Gastrocnemius medialis (tissue), 4 donors: ENCODE measurements at regions not wholly inside any gene's neighbourhood (a gene's known extent, or its start where the extent isn't known, plus 50 kb on each side); places are given as distances from the start of the nearest gene placed in this dataset.

Experiments used
- ATAC-seq, 2 donors: fragments of 150-250 bp; one replicate each; pipeline ENCODE4 v1.9.1; 2016
- DNase-seq, 2 donors: peaks; one replicate each; pipeline ENCODE4 v3.0.0-alpha.2; 2019
- H3K27ac ChIP-seq, 4 donors: fragments of 200-600 bp; sonication (generic); 1 replicate in 1 of 4; 2 replicates in 3 of 4; pipeline ENCODE4 v1.5.1; 2016 to 2018; ENCODE audit warnings: mild to moderate bottlenecking in 2 of 4, moderate library complexity in 1 of 4
- H3K27me3 ChIP-seq, 3 donors: fragments of 200-600 bp; sonication (generic) in 2 of 3; 1 replicate in 1 of 3; 2 replicates in 2 of 3; pipeline versions ENCODE4 v1.5.1 to v1.6.0; 2016 to 2019; ENCODE audit warnings: mild to moderate bottlenecking in 1 of 3, moderate library complexity in 1 of 3
- H3K36me3 ChIP-seq, 2 donors: fragments of 200-600 bp; sonication (generic) in 1 of 2; one replicate each; pipeline ENCODE4 v1.5.1; 2017 to 2018
- H3K4me1 ChIP-seq, 2 donors: fragments of 200-600 bp; sonication (generic) in 1 of 2; one replicate each; pipeline ENCODE4 v1.5.1; 2016 to 2017; ENCODE audit warnings: mild to moderate bottlenecking in 2 of 2
- H3K4me3 ChIP-seq, 4 donors: fragments of 200-600 bp; sonication (generic) in 3 of 4; 1 replicate in 1 of 4; 2 replicates in 3 of 4; pipeline ENCODE4 v1.5.1; 2016 to 2019; ENCODE audit warnings: mild to moderate bottlenecking in 2 of 4
- H3K9me3 ChIP-seq, 3 donors: fragments of 200-600 bp; sonication (generic) in 2 of 3; 1 replicate in 1 of 3; 2 replicates in 2 of 3; pipeline ENCODE4 v1.5.1; 2016 to 2019
- CTCF ChIP-seq, 5 experiments: fragments of 450-650 bp in 3 of 5; fragments of 200-600 bp in 2 of 5; sonication (generic) in 2 of 5; IDR thresholded peaks in 4 of 5; conservative IDR thresholded peaks in 1 of 5; 1 replicate in 4 of 5; 2 replicates in 1 of 5; pipeline ENCODE4 v1.5.1; 2016 to 2019; ENCODE audit warnings: antibody characterized with exemption in 5 of 5, mild to moderate bottlenecking in 3 of 5, moderate library complexity in 3 of 5
- POLR2A ChIP-seq, 2 donors: fragments of 450-650 bp; IDR thresholded peaks; one replicate each; pipeline ENCODE4 v1.6.1; 2017; ENCODE audit warnings: antibody characterized with exemption in 2 of 2, mild to moderate bottlenecking in 2 of 2, moderate library complexity in 2 of 2
- in situ Hi-C, 4 donors: fragments of 200-750 bp; cut with MboI; loops; one replicate each; pipeline versions ENCODE4 v1.15.0 to v1.8.0; 2017; ENCODE audit warnings: low sequenced_read_pairs in 4 of 4
- intact Hi-C: fragments of 100-400 bp; cut with DNase I; formaldehyde crosslinking; loops from one replicate; pipeline ENCODE4 v1.15.1; 2023; ENCODE audit warnings: low total_unique reads

DNA sequence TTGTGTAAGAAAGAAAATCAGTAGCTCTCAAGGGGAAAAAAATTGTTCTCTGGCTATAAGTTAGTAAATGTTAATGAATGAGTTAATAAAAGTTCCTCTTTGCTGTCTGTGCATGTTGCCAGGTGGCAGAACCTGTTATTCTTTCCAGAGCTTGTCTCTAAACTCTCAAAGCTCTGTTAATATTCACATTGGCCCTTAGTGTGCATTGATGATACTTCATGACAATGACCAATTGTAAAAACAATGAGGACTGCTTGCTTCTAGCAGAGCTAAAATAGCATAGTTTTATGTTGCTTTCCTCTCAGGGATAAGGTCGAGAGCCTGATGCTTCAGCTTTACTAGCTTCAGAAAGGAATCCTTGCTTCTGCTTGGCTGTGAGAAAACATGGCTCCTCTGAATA, 91.5 kb downstream of the RAD51AP2 start:
- Histone ChIP-seq H3K4me1 (no peaks in the 10 kb centered on the region), H3K27ac (no peak overlapping the region), H3K27me3 (no peaks in the 10 kb centered on the region), H3K4me3 (no peak overlapping the region), H3K9me3 (no peaks in the 10 kb centered on the region), H3K36me3 (no peaks in the 10 kb centered on the region)
- in situ Hi-C loops (no loop called here), intact Hi-C loops (no loop called here)
- DNase-seq (no peak), ATAC-seq (no peak)
- TF ChIP-seq CTCF (IDR thresholded peaks at IDR 0.05 in 4 of 5, conservative IDR thresholded peaks at IDR 0.05 in 1 of 5), result no peak
- no peak for TF ChIP-seq POLR2A (IDR thresholded peaks at IDR 0.05)

- Histone ChIP-seq H3K4me3 (no peak overlapping the region), H3K9me3 (no peaks in the 10 kb centered on the region), H3K27ac (no peak overlapping the region), H3K4me1 (no peaks in the 10 kb centered on the region), H3K27me3 (no peaks in the 10 kb centered on the region), H3K36me3 (no peaks in the 10 kb centered on the region)
- in situ Hi-C loops, result no loop called here
- no peak for TF ChIP-seq POLR2A (IDR thresholded peaks at IDR 0.05)
- TF ChIP-seq CTCF (IDR thresholded peaks at IDR 0.05 in 4 of 5, conservative IDR thresholded peaks at IDR 0.05 in 1 of 5), result no peak
- intact Hi-C loops, result no loop called here
- no peak for ATAC-seq
- DNase-seq, result no peak
Observed at GRCh38 chr2:17422061-17422460, 96.2 kb downstream of the RAD51AP2 start.

DNA sequence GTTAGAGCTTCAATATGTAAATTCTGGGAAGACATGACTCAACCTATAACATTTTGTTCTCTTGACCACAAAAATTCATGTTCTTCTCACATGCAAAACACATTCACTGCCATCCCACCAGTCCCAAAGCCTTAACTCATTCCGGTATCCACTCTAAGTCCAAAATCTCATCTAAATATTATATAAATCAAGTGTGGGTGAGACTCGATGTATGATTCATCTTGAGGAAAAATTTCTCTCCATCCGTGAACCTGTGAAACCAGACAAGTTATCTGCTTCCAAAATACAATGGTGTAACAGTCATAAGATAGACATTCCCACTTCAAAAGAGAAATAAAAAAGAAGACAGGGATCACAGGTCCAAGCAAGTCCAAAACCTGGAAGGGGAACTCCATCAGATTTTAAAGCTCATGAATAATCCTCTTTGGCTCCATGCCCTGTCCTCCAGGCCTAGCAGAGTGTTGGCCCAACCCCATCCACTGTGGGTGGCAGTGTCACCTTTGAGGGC, 101.3 kb downstream of the RAD51AP2 start:
- ATAC-seq (no peak), DNase-seq (no peak)
- intact Hi-C loops (no loop called here), in situ Hi-C loops (no loop called here)
- H3K9me3 ChIP-seq, result no peaks in the 10 kb centered on the region
- no peak overlapping the region for H3K27ac ChIP-seq
- H3K4me3 ChIP-seq, result no peak overlapping the region
- H3K36me3 ChIP-seq, result no peaks in the 10 kb centered on the region
- H3K27me3 ChIP-seq, result no peaks in the 10 kb centered on the region
- no peak for TF ChIP-seq POLR2A (IDR thresholded peaks at IDR 0.05)
- no peak for TF ChIP-seq CTCF (IDR thresholded peaks at IDR 0.05 in 4 of 5, conservative IDR thresholded peaks at IDR 0.05 in 1 of 5)
- H3K4me1 ChIP-seq, result no peaks in the 10 kb centered on the region

DNA sequence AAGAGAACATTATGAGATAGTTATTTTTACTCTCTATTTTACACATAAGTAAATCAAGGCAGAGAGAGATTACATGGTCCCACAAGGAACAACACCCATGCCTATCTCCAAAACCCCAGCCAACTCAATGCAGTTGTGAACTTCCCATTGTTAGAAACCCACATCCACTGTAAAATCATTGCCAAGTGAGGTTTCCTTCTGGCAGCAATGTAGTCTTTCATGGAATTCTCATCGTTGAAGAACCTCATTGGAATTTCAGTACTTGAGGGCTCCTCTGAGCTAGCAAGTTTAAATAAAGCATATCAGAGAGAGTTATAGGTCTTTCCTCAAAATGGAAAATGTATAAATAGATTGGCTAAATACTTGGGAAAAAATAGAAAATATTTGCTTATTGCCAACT, 105.2 kb downstream of the RAD51AP2 start:
- Histone ChIP-seq H3K9me3 (no peaks in the 10 kb centered on the region), H3K4me1 (no peaks in the 10 kb centered on the region), H3K36me3 (no peaks in the 10 kb centered on the region), H3K4me3 (no peak overlapping the region), H3K27me3 (no peaks in the 10 kb centered on the region), H3K27ac (no peak overlapping the region)
- in situ Hi-C loops, result no loop called here
- ATAC-seq, result no peak
- intact Hi-C loops, result no loop called here
- no peak for DNase-seq
- TF ChIP-seq POLR2A (IDR thresholded peaks at IDR 0.05), result no peak
- TF ChIP-seq CTCF (IDR thresholded peaks at IDR 0.05 in 4 of 5, conservative IDR thresholded peaks at IDR 0.05 in 1 of 5), result no peak

- intact Hi-C loops, result no loop called here
- H3K4me1 ChIP-seq, result no peaks in the 10 kb centered on the region
- ATAC-seq (no peak), DNase-seq (no peak)
- in situ Hi-C loops, result no loop called here
- TF ChIP-seq POLR2A (IDR thresholded peaks at IDR 0.05) (no peak), CTCF (IDR thresholded peaks at IDR 0.05 in 4 of 5, conservative IDR thresholded peaks at IDR 0.05 in 1 of 5) (no peak)
- H3K27me3 ChIP-seq, result no peaks in the 10 kb centered on the region
- no peaks in the 10 kb centered on the region for H3K9me3 ChIP-seq
- H3K36me3 ChIP-seq, result no peaks in the 10 kb centered on the region
- H3K27ac ChIP-seq, result no peak overlapping the region
- H3K4me3 ChIP-seq, result no peak overlapping the region
Observed at GRCh38 chr2:17401096-17401495, 117.1 kb downstream of the RAD51AP2 start.
